SK-N-MC (cell line): ENCODE measurements at regions not wholly inside any gene's neighbourhood (a gene's known extent, or its start where the extent isn't known, plus 50 kb on each side); places are given as distances from the start of the nearest gene placed in this dataset.
"Not testable (repeated sequence)": the region's sequence is repeated elsewhere in the genome, so short reads cannot be mapped to it uniquely, and the experiment has no call there.

ENCODE experiments used
- DNase-seq: peaks from one replicate; pipeline ENCODE4 v3.0.0-alpha.2; 2011; ENCODE audit warnings: low read depth, low spot score
- H3K27ac ChIP-seq: fragments of 200-600 bp; sonication (generic); 2 replicates; pipeline ENCODE4 v1.5.1; 2016; ENCODE audit warnings: mixed run types
- H3K36me3 ChIP-seq: fragments of 200-600 bp; sonication (generic); 2 replicates; pipeline ENCODE4 v1.6.1; 2017; ENCODE audit warnings: antibody characterized with exemption, low read length, mixed read lengths; ENCODE audit not compliant: insufficient read depth
- H3K4me3 ChIP-seq: fragments of 200-600 bp; sonication (generic); 2 replicates; pipeline ENCODE4 v1.5.1; 2016
- H3K9ac ChIP-seq: fragments of 200-600 bp; sonication (generic); 2 replicates; pipeline ENCODE4 v1.8.0; 2017; ENCODE audit warnings: mixed run types, mixed read lengths; ENCODE audit not compliant: insufficient read length
- H3K9me3 ChIP-seq: fragments of 200-600 bp; sonication (generic); 2 replicates; pipeline ENCODE4 v1.6.1; 2017; ENCODE audit warnings: low read depth, mild to moderate bottlenecking, antibody characterized with exemption, low read length, moderate library complexity, mixed read lengths
- EZH2 ChIP-seq: fragments of 200-600 bp; sonication (generic); IDR thresholded peaks from one replicate; pipeline ENCODE4 v1.6.1; 2017; ENCODE audit warnings: antibody characterized with exemption
- FOXP2 ChIP-seq: optimal IDR thresholded peaks from 2 replicates; pipeline ENCODE3; 2011; ENCODE audit warnings: mild to moderate bottlenecking, moderate library complexity; ENCODE audit not compliant: insufficient read depth; ENCODE audit errors: extremely low read length, control extremely low read depth
- POLR2AphosphoS5 ChIP-seq: IDR thresholded peaks from 2 replicates; pipeline ENCODE4 v1.6.1; 2012; ENCODE audit warnings: mild to moderate bottlenecking, low read depth, low read length, borderline replicate concordance

DNA sequence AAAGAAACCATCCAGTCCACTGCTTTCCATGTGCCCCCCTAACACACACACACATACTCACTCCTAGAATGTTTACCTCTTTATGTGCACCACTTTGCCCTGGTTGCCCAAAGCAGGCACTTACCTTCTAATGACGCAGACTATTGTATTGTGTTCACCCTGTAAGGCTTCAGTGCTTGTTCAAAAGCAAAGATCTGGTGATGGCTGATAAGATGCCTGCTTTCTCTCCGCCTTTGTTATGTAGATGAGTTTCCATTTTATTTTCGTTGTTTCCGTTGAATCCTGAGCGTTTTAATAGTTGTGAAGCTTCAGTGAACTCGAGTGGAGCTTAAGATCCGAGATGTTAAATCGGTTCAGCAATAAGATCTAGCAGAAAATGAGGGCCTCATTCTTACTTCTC, 452.7 kb downstream of the TMEM114 start:
- no peaks in the 10 kb centered on the region for H3K9me3 ChIP-seq
- H3K27ac ChIP-seq, result no peak overlapping the region
- DNase-seq, result no peak
- H3K4me3 ChIP-seq, result no peak overlapping the region
- no peak for TF ChIP-seq EZH2
- TF ChIP-seq POLR2AphosphoS5, result no peak
- no peak for TF ChIP-seq FOXP2
- H3K9ac ChIP-seq, result no peak overlapping the region
- H3K36me3 ChIP-seq, result no peaks in the 10 kb centered on the region

- Histone ChIP-seq H3K4me3 (no peak overlapping the region), H3K9me3 (no peaks in the 10 kb centered on the region), H3K36me3 (no peaks in the 10 kb centered on the region), H3K27ac (no peak overlapping the region), H3K9ac (no peak overlapping the region)
- no peak for DNase-seq
- no peak for TF ChIP-seq POLR2AphosphoS5
- no peak for TF ChIP-seq EZH2
- no peak for TF ChIP-seq FOXP2
These were observed 460.1 kb downstream of the TMEM114 start for GRCh38 chr16:8130197-8130596.

DNA sequence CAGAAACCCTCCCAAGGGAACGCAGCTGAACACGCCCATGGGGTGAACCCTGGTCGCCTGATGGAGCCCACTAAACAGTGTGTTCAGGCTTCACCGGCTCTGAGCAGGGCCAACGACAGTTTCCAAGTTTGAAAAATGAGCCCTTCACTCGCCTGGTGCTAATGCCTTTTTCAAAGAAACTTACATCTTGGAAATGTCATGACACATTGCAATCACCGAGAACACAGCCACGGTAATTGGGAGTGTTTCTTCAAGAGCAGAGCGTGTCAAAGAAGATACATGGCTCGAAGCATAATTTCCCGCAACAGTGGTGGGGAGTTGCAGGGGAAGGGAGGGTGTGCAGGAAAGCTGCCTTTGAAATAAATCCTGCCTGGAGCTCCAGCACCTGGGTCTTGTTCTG, 463.2 kb downstream of the TMEM114 start:
- DNase-seq, result no peak
- Histone ChIP-seq H3K9me3 (no peaks in the 10 kb centered on the region), H3K27ac (no peak overlapping the region), H3K36me3 (no peaks in the 10 kb centered on the region), H3K9ac (no peak overlapping the region), H3K4me3 (no peak overlapping the region)
- TF ChIP-seq EZH2 (no peak), FOXP2 (no peak)

- DNase-seq, result no peak
- Histone ChIP-seq H3K9me3 (no peaks in the 10 kb centered on the region), H3K27ac (no peak overlapping the region), H3K36me3 (no peaks in the 10 kb centered on the region), H3K9ac (no peak overlapping the region), H3K4me3 (no peak overlapping the region)
- TF ChIP-seq EZH2, result no peak
- no peak for TF ChIP-seq FOXP2
- TF ChIP-seq POLR2AphosphoS5, result no peak
These were observed 464.0 kb downstream of the TMEM114 start for GRCh38 chr16:8126313-8126712.

DNA sequence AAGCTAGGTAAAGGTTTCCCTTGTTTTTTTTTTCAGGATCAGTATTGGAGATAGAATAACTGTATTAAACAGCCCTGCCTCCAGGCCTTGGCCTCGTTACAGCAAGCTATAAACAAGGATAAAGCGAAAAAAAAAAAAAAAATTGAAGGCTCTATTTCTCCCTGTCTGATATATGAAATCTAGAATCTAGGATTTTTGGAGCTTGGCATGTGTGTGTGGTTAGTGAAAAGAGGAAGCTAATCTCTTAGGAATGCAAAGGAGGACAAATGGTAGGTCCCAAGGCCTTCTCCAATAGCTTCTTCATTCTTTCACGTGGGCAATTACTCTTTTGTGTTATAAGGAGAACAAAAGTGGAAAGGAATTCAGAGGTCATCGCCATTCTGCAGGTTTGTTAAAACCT, 470.3 kb downstream of the TMEM114 start:
- DNase-seq, result no peak
- no peak overlapping the region for H3K9ac ChIP-seq
- no peaks in the 10 kb centered on the region for H3K9me3 ChIP-seq
- H3K27ac ChIP-seq, result no peak overlapping the region
- TF ChIP-seq POLR2AphosphoS5 (no peak), EZH2 (no peak), FOXP2 (no peak)
- no peak overlapping the region for H3K4me3 ChIP-seq
- no peaks in the 10 kb centered on the region for H3K36me3 ChIP-seq

GRCh38 chr16:8115814-8116213, 474.5 kb downstream of the TMEM114 start:
- Histone ChIP-seq H3K27ac (no peak overlapping the region), H3K9ac (no peak overlapping the region), H3K36me3 (no peaks in the 10 kb centered on the region), H3K9me3 (no peaks in the 10 kb centered on the region), H3K4me3 (no peak overlapping the region)
- no peak for DNase-seq
- TF ChIP-seq FOXP2 (no peak), EZH2 (no peak), POLR2AphosphoS5 (no peak)

DNA sequence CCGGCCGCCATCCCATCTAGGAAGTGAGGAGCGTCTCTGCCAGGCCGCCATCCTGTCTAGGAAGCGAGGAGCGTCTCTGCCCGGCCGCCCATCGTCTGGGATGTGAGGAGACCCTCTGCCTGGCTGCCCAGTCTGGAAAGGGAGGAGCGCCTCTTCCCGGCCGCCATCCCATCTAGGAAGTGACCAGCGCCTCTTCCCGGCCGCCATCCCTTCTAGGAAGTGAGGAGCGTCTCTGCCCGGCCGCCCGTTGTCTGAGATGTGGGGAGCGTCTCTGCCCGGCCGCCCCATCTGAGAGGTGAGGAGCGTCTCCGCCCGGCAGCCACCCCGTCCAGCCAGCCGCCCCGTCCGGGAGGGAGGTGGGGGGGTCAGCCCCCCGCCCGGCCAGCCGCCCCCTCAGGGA, 475.4 kb downstream of the TMEM114 start:
- H3K4me3 ChIP-seq, H3K27ac ChIP-seq, H3K9me3 ChIP-seq, H3K9ac ChIP-seq, DNase-seq, H3K36me3 ChIP-seq: not testable (repeated sequence)

DNA sequence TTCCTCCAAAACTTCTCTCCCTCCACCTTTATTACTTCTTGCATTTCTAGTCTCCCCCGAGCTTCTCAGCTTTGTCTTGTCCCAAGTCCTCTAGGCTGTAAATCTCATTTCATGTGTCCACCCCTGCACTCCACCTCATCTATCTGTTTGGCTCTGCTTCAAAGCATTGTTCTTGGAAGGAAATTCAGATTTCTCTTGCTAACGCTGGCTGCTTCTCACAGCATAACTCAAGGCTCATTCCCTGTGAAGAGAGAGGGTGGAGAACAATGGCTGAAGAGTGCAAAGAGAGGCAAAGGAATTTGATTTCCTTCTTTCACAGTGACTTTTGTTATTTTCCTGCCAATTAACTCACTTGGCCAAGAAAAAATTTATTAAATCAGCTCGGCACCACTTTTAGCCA, 476.5 kb downstream of the TMEM114 start:
- no peaks in the 10 kb centered on the region for H3K9me3 ChIP-seq
- H3K27ac ChIP-seq, result no peak overlapping the region
- no peak overlapping the region for H3K9ac ChIP-seq
- no peaks in the 10 kb centered on the region for H3K36me3 ChIP-seq
- DNase-seq, result no peak
- H3K4me3 ChIP-seq, result no peak overlapping the region
- no peak for TF ChIP-seq EZH2

DNA sequence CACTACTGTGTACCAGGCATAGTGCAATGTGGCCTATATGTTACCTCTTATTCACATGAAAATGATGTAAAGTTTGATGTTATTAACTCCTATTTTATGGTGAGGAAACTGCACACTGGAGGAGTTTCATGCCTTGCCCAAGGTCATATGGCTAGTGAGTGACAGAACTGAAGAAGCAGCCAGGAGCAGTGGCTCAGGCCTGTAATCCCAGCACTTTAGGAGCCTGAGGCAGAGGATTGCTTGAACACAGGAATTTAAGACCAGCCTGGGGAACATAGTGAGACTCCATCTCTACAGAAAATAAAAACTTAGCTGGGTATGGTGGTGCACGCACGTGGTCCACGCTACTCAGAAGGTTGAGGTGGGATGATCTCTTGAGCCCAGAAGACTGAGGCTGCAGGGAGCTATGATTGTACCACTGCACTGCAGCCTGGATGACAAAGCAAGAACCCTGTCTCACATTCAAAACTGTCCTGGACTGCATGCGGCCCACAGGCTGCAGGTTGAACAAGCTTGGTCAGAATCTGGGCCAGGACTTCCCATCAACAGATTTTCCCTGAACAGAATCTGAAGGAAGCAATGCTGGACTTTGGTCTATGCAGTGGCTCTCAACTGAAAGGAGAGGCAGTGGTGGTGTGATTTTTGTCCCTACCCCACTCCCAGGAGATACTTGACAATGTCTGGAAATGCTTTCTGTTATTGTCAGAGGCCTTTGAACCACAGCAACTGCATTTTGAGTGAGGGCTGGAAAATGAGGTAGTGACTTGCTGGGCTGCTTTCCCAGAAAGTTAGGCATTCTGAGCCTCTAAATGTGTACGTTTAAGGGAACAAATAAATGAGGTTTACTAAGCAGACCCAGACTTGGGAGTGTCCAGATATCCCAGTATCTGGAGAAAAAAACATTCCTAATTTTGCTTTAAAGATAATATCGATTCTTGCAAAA, 479.5 kb downstream of the TMEM114 start:
- DNase-seq, result no peak
- Histone ChIP-seq H3K36me3 (no peaks in the 10 kb centered on the region), H3K9me3 (no peaks in the 10 kb centered on the region), H3K27ac (no peak overlapping the region), H3K4me3 (no peak overlapping the region), H3K9ac (no peak overlapping the region)
- TF ChIP-seq EZH2, result no peak
- TF ChIP-seq POLR2AphosphoS5, result no peak
- no peak for TF ChIP-seq FOXP2
